Naive thymus-derived CD4-positive, alpha-beta T cell (primary cell): ENCODE measurements at regions not wholly inside any gene's neighbourhood (a gene's known extent, or its start where the extent isn't known, plus 50 kb on each side); places are given as distances from the start of the nearest gene placed in this dataset.
"Not testable (repeated sequence)": the region's sequence is repeated elsewhere in the genome, so short reads cannot be mapped to it uniquely, and the experiment has no call there.

Source experiments
- ATAC-seq: fragments of 150-1000 bp; cut with Tn5 transposase; 2 replicates; pipeline ENCODE4 v1.10.0; 2021; ENCODE audit warnings: mild to moderate bottlenecking, moderate library complexity
- CTCF ChIA-PET: fragments of 350-600 bp; sonication (Branson Sonifier 250); formaldehyde crosslinking; loops from one replicate; lab custom pipeline; 2021; ENCODE audit warnings: antibody characterized with exemption; lab: Charles Lee
- POLR2A ChIA-PET: fragments of 350-600 bp; sonication (Branson Sonifier 250); formaldehyde crosslinking; loops from one replicate; lab custom pipeline; 2021; ENCODE audit warnings: antibody characterized with exemption, inconsistent platforms; lab: Charles Lee
- DNase-seq, 9 donors: peaks; one replicate each; pipeline versions ENCODE4 v3.0.0 to v3.0.0-alpha.2; 2020 to 2022; ENCODE audit warnings: mixed read lengths in 1 of 9
- H3K27ac ChIP-seq: one replicate; pipeline ENCODE4 v1.7.0; 2013; ENCODE audit warnings: mild to moderate bottlenecking, low read depth, low read length, moderate library complexity
- H3K27me3 ChIP-seq, 2 donors: one replicate each; pipeline ENCODE4 v1.7.0; 2013; ENCODE audit warnings: low read length in 2 of 2, mild to moderate bottlenecking in 2 of 2, moderate library complexity in 2 of 2; ENCODE audit not compliant: control insufficient read depth in 2 of 2, insufficient read depth in 2 of 2
- H3K36me3 ChIP-seq, 3 experiments: 1 replicate in 2 of 3; 2 replicates in 1 of 3; pipeline ENCODE4 v1.7.0; 2013; ENCODE audit warnings: low read length in 3 of 3, mild to moderate bottlenecking in 3 of 3, moderate library complexity in 1 of 3; ENCODE audit not compliant: insufficient read depth in 3 of 3, control insufficient read depth in 2 of 3
- H3K4me1 ChIP-seq, 2 donors: one replicate each; pipeline ENCODE4 v1.7.0; 2013; ENCODE audit warnings: low read length in 2 of 2, mild to moderate bottlenecking in 2 of 2, moderate library complexity in 1 of 2; ENCODE audit not compliant: control insufficient read depth in 2 of 2, insufficient read depth in 2 of 2
- H3K4me3 ChIP-seq: 2 replicates; pipeline ENCODE4 v1.7.0; 2013; ENCODE audit warnings: mild to moderate bottlenecking, low read length
- H3K9me3 ChIP-seq, 3 experiments: 1 replicate in 2 of 3; 2 replicates in 1 of 3; pipeline ENCODE4 v1.7.0; 2013; ENCODE audit warnings: low read length in 3 of 3; ENCODE audit not compliant: control insufficient read depth in 2 of 3
- H3K27ac Mint-ChIP-seq, 9 donors: one replicate each; pipeline ENCODE4 v1.8.0; 2020 to 2022; ENCODE audit warnings: mixed read lengths in 9 of 9, mild to moderate bottlenecking in 8 of 9, moderate library complexity in 5 of 9, inconsistent platforms in 2 of 9
- H3K27me3 Mint-ChIP-seq, 5 donors: one replicate each; pipeline ENCODE4 v1.8.0; 2021 to 2022; ENCODE audit warnings: mixed read lengths in 5 of 5, mild to moderate bottlenecking in 1 of 5
- H3K36me3 Mint-ChIP-seq, 5 donors: one replicate each; pipeline ENCODE4 v1.8.0; 2020 to 2022; ENCODE audit warnings: mixed read lengths in 5 of 5, mild to moderate bottlenecking in 3 of 5, inconsistent platforms in 1 of 5
- H3K4me1 Mint-ChIP-seq, 7 donors: one replicate each; pipeline ENCODE4 v1.8.0; 2020 to 2022; ENCODE audit warnings: mixed read lengths in 7 of 7, mild to moderate bottlenecking in 3 of 7, inconsistent platforms in 1 of 7
- H3K4me3 Mint-ChIP-seq, 10 donors: one replicate each; pipeline ENCODE4 v1.8.0; 2020 to 2022; ENCODE audit warnings: mild to moderate bottlenecking in 10 of 10, mixed read lengths in 10 of 10, moderate library complexity in 6 of 10, inconsistent platforms in 2 of 10
- H3K9me3 Mint-ChIP-seq, 11 donors: one replicate each; pipeline ENCODE4 v1.8.0; 2020 to 2022; ENCODE audit warnings: mixed read lengths in 11 of 11, mild to moderate bottlenecking in 4 of 11, inconsistent platforms in 1 of 11, moderate library complexity in 1 of 11
- intact Hi-C, 2 donors: fragments of 100-400 bp; cut with micrococcal nuclease; formaldehyde crosslinking; loops; one replicate each; pipeline ENCODE4 v1.15.1; 2023

- CTCF ChIA-PET = no interaction called here
- H3K4me3 Mint-ChIP-seq = no peak overlapping the region
- no peaks in the 10 kb centered on the region for H3K9me3 ChIP-seq
- POLR2A ChIA-PET = no interaction called here
- no peak overlapping the region for H3K4me3 ChIP-seq
- H3K27ac Mint-ChIP-seq = no peak overlapping the region
- no peak for ATAC-seq
- no peak for DNase-seq
- intact Hi-C loops = no loop called here
- H3K27me3 Mint-ChIP-seq = peaks cover 0 to 7% (median 0%) of the 10 kb centered on the region in 5 donors
- H3K4me1 ChIP-seq = no peaks in the 10 kb centered on the region
- H3K36me3 ChIP-seq = no peaks in the 10 kb centered on the region
- H3K4me1 Mint-ChIP-seq = no peaks in the 10 kb centered on the region
- no peaks in the 10 kb centered on the region for H3K36me3 Mint-ChIP-seq
- no peaks in the 10 kb centered on the region for H3K27me3 ChIP-seq
- peaks cover 0 to 8% (median 0%) of the 10 kb centered on the region in 11 donors for H3K9me3 Mint-ChIP-seq
- H3K27ac ChIP-seq = no peak overlapping the region
Observed at GRCh38 chr10:124244256-124244877, 151.0 kb upstream of the CHST15 start.

GRCh38 chr10:124243702-124244121, 150.3 kb upstream of the CHST15 start:
- Mint-ChIP-seq H3K4me1 (no peaks in the 10 kb centered on the region), H3K27me3 (peaks cover 0 to 7% (median 0%) of the 10 kb centered on the region in 5 donors), H3K4me3 (no peak overlapping the region), H3K27ac (no peak overlapping the region), H3K9me3 (peaks cover 0 to 8% (median 0%) of the 10 kb centered on the region in 11 donors), H3K36me3 (no peaks in the 10 kb centered on the region)
- Histone ChIP-seq H3K4me3 (no peak overlapping the region), H3K36me3 (no peaks in the 10 kb centered on the region), H3K27ac (no peak overlapping the region), H3K9me3 (no peaks in the 10 kb centered on the region), H3K27me3 (no peaks in the 10 kb centered on the region), H3K4me1 (no peaks in the 10 kb centered on the region)
- ChIA-PET POLR2A (no interaction called here), CTCF (no interaction called here)
- ATAC-seq = no peak
- intact Hi-C loops = no loop called here
- DNase-seq = no peak

- Histone ChIP-seq H3K4me1 (no peaks in the 10 kb centered on the region), H3K9me3 (no peaks in the 10 kb centered on the region), H3K4me3 (no peak overlapping the region), H3K27me3 (no peaks in the 10 kb centered on the region), H3K27ac (no peak overlapping the region), H3K36me3 (no peaks in the 10 kb centered on the region)
- Mint-ChIP-seq H3K4me3 (no peak overlapping the region), H3K4me1 (no peaks in the 10 kb centered on the region), H3K27ac (no peak overlapping the region), H3K9me3 (peaks cover 0 to 8% (median 0%) of the 10 kb centered on the region in 11 donors), H3K27me3 (peaks cover 0 to 7% (median 0%) of the 10 kb centered on the region in 5 donors), H3K36me3 (no peaks in the 10 kb centered on the region)
- ATAC-seq (no peak), DNase-seq (no peak)
- ChIA-PET CTCF (no interaction called here), POLR2A (no interaction called here)
- intact Hi-C loops = no loop called here
Observed at GRCh38 chr10:124242791-124243190, 149.4 kb upstream of the CHST15 start.

GRCh38 chr10:124242365-124242764, 149.0 kb upstream of the CHST15 start:
- Mint-ChIP-seq H3K9me3 (peaks cover 0 to 9% (median 0%) of the 10 kb centered on the region in 11 donors), H3K4me1 (no peaks in the 10 kb centered on the region), H3K27me3 (peaks cover 0 to 7% (median 0%) of the 10 kb centered on the region in 5 donors), H3K36me3 (no peaks in the 10 kb centered on the region), H3K4me3 (no peak overlapping the region), H3K27ac (no peak overlapping the region)
- intact Hi-C loops = no loop called here
- Histone ChIP-seq H3K4me1 (no peaks in the 10 kb centered on the region), H3K9me3 (no peaks in the 10 kb centered on the region), H3K4me3 (no peak overlapping the region), H3K27ac (no peak overlapping the region), H3K27me3 (no peaks in the 10 kb centered on the region), H3K36me3 (no peaks in the 10 kb centered on the region)
- POLR2A ChIA-PET = no interaction called here
- DNase-seq = no peak
- CTCF ChIA-PET = no interaction called here
- ATAC-seq = no peak

GRCh38 chr10:124241510-124241909, 148.1 kb upstream of the CHST15 start:
- H3K36me3 Mint-ChIP-seq, CTCF ChIA-PET, H3K9me3 Mint-ChIP-seq, H3K4me1 ChIP-seq, DNase-seq, H3K4me1 Mint-ChIP-seq, H3K27me3 ChIP-seq, H3K4me3 Mint-ChIP-seq, H3K27ac Mint-ChIP-seq, ATAC-seq, H3K27ac ChIP-seq, H3K27me3 Mint-ChIP-seq, H3K36me3 ChIP-seq, POLR2A ChIA-PET, H3K4me3 ChIP-seq, intact Hi-C loops, H3K9me3 ChIP-seq: not testable (repeated sequence)

- Histone ChIP-seq H3K4me3 (no peak overlapping the region), H3K27me3 (no peaks in the 10 kb centered on the region), H3K4me1 (no peaks in the 10 kb centered on the region), H3K27ac (no peak overlapping the region), H3K36me3 (no peaks in the 10 kb centered on the region), H3K9me3 (no peaks in the 10 kb centered on the region)
- CTCF ChIA-PET = no interaction called here
- intact Hi-C loops = no loop called here
- Mint-ChIP-seq H3K27ac (peak overlapping the region in 1 of 9 donors; percentile 36), H3K4me3 (no peak overlapping the region), H3K9me3 (peaks cover 0 to 9% (median 0%) of the 10 kb centered on the region in 11 donors), H3K27me3 (peaks cover 0 to 7% (median 0%) of the 10 kb centered on the region in 5 donors), H3K36me3 (no peaks in the 10 kb centered on the region), H3K4me1 (no peaks in the 10 kb centered on the region)
- POLR2A ChIA-PET = no interaction called here
- ATAC-seq (no peak), DNase-seq (no peak)
Observed at GRCh38 chr10:124240839-124241291, 147.5 kb upstream of the CHST15 start.

GRCh38 chr10:124239696-124240095, 146.3 kb upstream of the CHST15 start:
- intact Hi-C loops = loop anchor here in 1 of 2 donors (10.0 kb wide), 1 partner anchor 145 kb away; no protein-coding TSS in a partner anchor
- peaks cover 0 to 9% (median 0%) of the 10 kb centered on the region in 11 donors for H3K9me3 Mint-ChIP-seq
- no peak for DNase-seq
- Histone ChIP-seq H3K36me3 (no peaks in the 10 kb centered on the region), H3K27ac (no peak overlapping the region), H3K4me1 (no peaks in the 10 kb centered on the region), H3K9me3 (no peaks in the 10 kb centered on the region), H3K27me3 (no peaks in the 10 kb centered on the region), H3K4me3 (no peak overlapping the region)
- H3K27me3 Mint-ChIP-seq = peaks cover 0 to 7% (median 0%) of the 10 kb centered on the region in 5 donors
- H3K36me3 Mint-ChIP-seq = no peaks in the 10 kb centered on the region
- CTCF ChIA-PET = no interaction called here
- ATAC-seq = no peak
- POLR2A ChIA-PET = no interaction called here
- no peak overlapping the region for H3K27ac Mint-ChIP-seq
- H3K4me3 Mint-ChIP-seq = no peak overlapping the region
- H3K4me1 Mint-ChIP-seq = no peaks in the 10 kb centered on the region
